NT2/D1 (cell line): ENCODE measurements at regions not wholly inside any gene's neighbourhood (a gene's known extent, or its start where the extent isn't known, plus 50 kb on each side); places are given as distances from the start of the nearest gene placed in this dataset.

Source experiments
- DNase-seq: peaks from one replicate; pipeline ENCODE4 v3.0.0-alpha.2; 2011; ENCODE audit warnings: low read depth, low spot score
- H3K27me3 ChIP-seq: 2 replicates; pipeline ENCODE4 v1.6.0; 2011; ENCODE audit warnings: mild to moderate bottlenecking; ENCODE audit not compliant: insufficient read length, insufficient read depth
- H3K36me3 ChIP-seq: 2 replicates; pipeline ENCODE4 v1.6.1; 2011; ENCODE audit warnings: mild to moderate bottlenecking, low read length, mixed read lengths; ENCODE audit not compliant: insufficient read depth, insufficient read length
- H3K4me1 ChIP-seq: 2 replicates; pipeline ENCODE4 v1.5.1; 2011; ENCODE audit not compliant: insufficient read depth, insufficient read length
- H3K4me3 ChIP-seq: 2 replicates; pipeline ENCODE4 v1.5.1; 2011; ENCODE audit warnings: low read depth; ENCODE audit not compliant: insufficient read length
- H3K9ac ChIP-seq: 2 replicates; pipeline ENCODE4 v1.6.0; 2011; ENCODE audit warnings: low read depth; ENCODE audit not compliant: insufficient read length
- H3K9me3 ChIP-seq: 2 replicates; pipeline ENCODE4 v1.5.1; 2011; ENCODE audit warnings: mild to moderate bottlenecking, low read length; ENCODE audit not compliant: insufficient read depth
- SUZ12 ChIP-seq: IDR thresholded peaks from 2 replicates; pipeline ENCODE4 v1.6.1; 2011; ENCODE audit not compliant: insufficient read length, insufficient read depth; ENCODE audit errors: extremely low read depth
- YY1 ChIP-seq: IDR thresholded peaks from 2 replicates; pipeline ENCODE4 v1.6.1; 2011; ENCODE audit not compliant: insufficient read length, insufficient read depth
- ZNF274 ChIP-seq: IDR thresholded peaks from 2 replicates; pipeline ENCODE4 v1.6.1; 2011; ENCODE audit warnings: mild to moderate bottlenecking, low read depth, low read length

DNA sequence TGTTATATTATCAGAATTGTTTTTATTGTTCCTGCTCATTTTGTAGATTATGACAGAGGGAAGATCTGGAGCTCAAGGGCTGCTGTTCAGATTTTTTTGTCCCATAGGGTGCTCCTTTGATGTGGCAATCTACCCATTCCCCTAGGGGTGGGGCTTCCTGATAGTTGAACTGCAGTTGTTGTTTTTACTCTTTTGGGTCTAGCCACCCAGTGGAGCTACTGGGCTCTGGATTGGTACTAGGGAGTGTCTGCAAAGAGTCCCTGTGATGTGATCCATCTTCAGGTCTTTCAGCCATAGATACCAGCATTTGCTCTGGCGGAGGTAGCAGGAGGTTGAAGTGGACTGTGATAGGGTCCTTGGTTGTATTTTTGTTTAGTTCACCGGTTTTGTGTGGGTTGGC, 57.9 kb upstream of the SLCO1B1 start:
- H3K4me3 ChIP-seq, result no peak overlapping the region
- H3K27me3 ChIP-seq, result no peaks in the 10 kb centered on the region
- H3K4me1 ChIP-seq, result no peaks in the 10 kb centered on the region
- TF ChIP-seq YY1, result no peak
- no peak for TF ChIP-seq SUZ12
- TF ChIP-seq ZNF274, result no peak
- peaks cover 6% of the 10 kb centered on the region for H3K9me3 ChIP-seq
- H3K9ac ChIP-seq, result no peak overlapping the region
- no peaks in the 10 kb centered on the region for H3K36me3 ChIP-seq
- no peak for DNase-seq

DNA sequence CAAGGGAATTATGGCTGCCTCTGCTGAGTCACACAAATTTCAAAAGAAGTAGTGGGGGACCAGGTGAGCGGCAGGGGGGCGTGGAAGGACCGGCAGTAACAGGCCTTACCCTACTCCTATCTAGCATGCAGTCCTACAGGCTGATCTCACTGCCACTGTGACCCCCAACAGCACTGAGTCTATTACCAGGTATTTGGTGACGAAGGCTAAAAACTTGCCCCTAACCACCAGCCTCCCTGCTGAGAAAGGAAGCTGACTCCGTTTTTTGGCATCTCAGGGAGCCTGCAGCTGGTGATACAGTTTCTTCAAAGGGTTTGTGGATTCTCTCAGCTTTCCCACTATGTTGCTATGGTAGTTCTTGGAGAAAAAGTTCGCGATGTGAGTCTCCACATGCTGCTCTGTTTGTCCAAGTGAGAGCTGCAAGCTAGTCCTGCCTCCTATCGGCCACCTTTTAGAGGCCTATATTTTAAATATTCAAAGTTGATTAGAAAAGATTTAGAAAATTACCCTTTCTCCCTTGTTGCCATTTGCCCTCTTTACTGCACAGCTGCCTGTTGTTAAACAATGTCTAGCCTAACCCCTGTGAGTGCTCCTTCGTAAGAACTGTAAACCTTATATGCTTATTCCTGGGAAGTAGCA, 57.1 kb upstream of the SLCO1B1 start:
- Histone ChIP-seq H3K27me3 (no peaks in the 10 kb centered on the region), H3K4me1 (no peaks in the 10 kb centered on the region), H3K4me3 (no peak overlapping the region), H3K36me3 (no peaks in the 10 kb centered on the region), H3K9me3 (peaks cover 9% of the 10 kb centered on the region), H3K9ac (no peak overlapping the region)
- TF ChIP-seq SUZ12 (no peak), ZNF274 (no peak), YY1 (no peak)
- peak; percentile 75 for DNase-seq
